ENCODE measurements at regions not wholly inside any gene's neighbourhood (a gene's known extent, or its start where the extent isn't known, plus 50 kb on each side); places are given as distances from the start of the nearest gene placed in this dataset.

- TF ChIP-seq ZBTB11 (CRISPR knock-in tag; IDR thresholded peaks at IDR 0.05) (peak in 1 of 3 experiments; percentile 18; a peak in 1 of 6 replicates), HEY1 (CRISPR knock-in tag; IDR thresholded peaks at IDR 0.05; ENCODE audit: borderline replicate concordance) (no peak), PHF21A (IDR thresholded peaks at IDR 0.05; ENCODE audit: borderline replicate concordance, low read depth) (no peak), NFIC (IDR thresholded peaks at IDR 0.05) (peak; percentile 57), TCF7L2 (IDR thresholded peaks at IDR 0.05; ENCODE audit: low read depth, low read length) (no peak), MNT (conservative IDR thresholded peaks at IDR 0.05) (no peak), ATF2 (CRISPR knock-in tag; IDR thresholded peaks at IDR 0.05) (no peak), BCOR (IDR thresholded peaks at IDR 0.05) (no peak), ZNF253 (CRISPR knock-in tag; conservative IDR thresholded peaks at IDR 0.05) (no peak), TFAP4 (CRISPR knock-in tag; IDR thresholded peaks at IDR 0.05; ENCODE audit: borderline replicate concordance) (no peak), ESRRB (CRISPR knock-in tag; IDR thresholded peaks at IDR 0.05; ENCODE audit: borderline replicate concordance) (no peak), ZNF174 (CRISPR knock-in tag; IDR thresholded peaks at IDR 0.05) (no peak), GMEB1 (CRISPR knock-in tag; IDR thresholded peaks at IDR 0.05) (no peak), TRIM24 (IDR thresholded peaks at IDR 0.05) (no peak), THRAP3 (IDR thresholded peaks at IDR 0.05; ENCODE audit: borderline replicate concordance) (no peak), MAX (CRISPR knock-in tag; IDR thresholded peaks at IDR 0.05) (no peak)
Observed at GRCh38 chr6:7479801-7480266, 61.6 kb upstream of the DSP start (continued).

Measured in K562 (cell line).